ENCODE measurements at regions not wholly inside any gene's neighbourhood (a gene's known extent, or its start where the extent isn't known, plus 50 kb on each side); places are given as distances from the start of the nearest gene placed in this dataset.

- no peak for TF ChIP-seq CTCF (CRISPR knock-in tag; IDR thresholded peaks at IDR 0.05)
- TF ChIP-seq CEBPZ (IDR thresholded peaks at IDR 0.05; ENCODE audit: low read length) = no peak
- no peak for TF ChIP-seq KDM1A (CRISPR knock-in tag; IDR thresholded peaks at IDR 0.05)
Measured at GRCh38 chr6:10048370-10049297, 366.2 kb downstream of the TFAP2A start.

Measured in HepG2 (cell line).